Skin epidermis (tissue), 12 donors: ENCODE measurements at regions not wholly inside any gene's neighbourhood (a gene's known extent, or its start where the extent isn't known, plus 50 kb on each side); places are given as distances from the start of the nearest gene placed in this dataset.
A peak's percentile ranks its signal among the peaks of the same experiment; 100 is the strongest.

Experiments used
- H3K27ac ChIP-seq, 21 experiments: fragments of 200-600 bp; sonication (generic) in 11 of 21; one replicate each; pipeline ENCODE4 v1.5.0; 2020; ENCODE audit warnings: mild to moderate bottlenecking in 3 of 21, inconsistent platforms in 2 of 21, moderate library complexity in 2 of 21
- H3K4me3 ChIP-seq, 7 experiments: fragments of 200-600 bp; sonication (generic) in 2 of 7; one replicate each; pipeline ENCODE4 v1.5.0; 2020; ENCODE audit warnings: inconsistent platforms in 2 of 7, mild to moderate bottlenecking in 2 of 7, moderate library complexity in 1 of 7

- Histone ChIP-seq H3K27ac (no peak overlapping the region), H3K4me3 (no peak overlapping the region)
Measured at GRCh38 chr14:64639340-64639821, 64.8 kb upstream of the PLEKHG3 start.

GRCh38 chr14:64640839-64641238 is 63.4 kb upstream of the PLEKHG3 start:
- H3K4me3 ChIP-seq: no peak overlapping the region
- no peak overlapping the region for H3K27ac ChIP-seq

GRCh38 chr14:64641760-64642159 is 62.5 kb upstream of the PLEKHG3 start:
- H3K27ac ChIP-seq: no peak overlapping the region
- no peak overlapping the region for H3K4me3 ChIP-seq

GRCh38 chr14:64643709-64644108 is 60.5 kb upstream of the PLEKHG3 start:
- no peak overlapping the region for H3K27ac ChIP-seq
- no peak overlapping the region for H3K4me3 ChIP-seq

GRCh38 chr14:64644629-64645028 is 59.6 kb upstream of the PLEKHG3 start:
- Histone ChIP-seq H3K27ac (peak overlapping the region in 13 of 21 experiments; percentile 13 to 94 (median 41)), H3K4me3 (no peak overlapping the region)

- no peak overlapping the region for H3K4me3 ChIP-seq
Measured at GRCh38 chr14:64645220-64645892, 58.9 kb upstream of the PLEKHG3 start.

GRCh38 chr14:64646103-64646502 is 58.1 kb upstream of the PLEKHG3 start:
- Histone ChIP-seq H3K4me3 (no peak overlapping the region), H3K27ac (peak overlapping the region in 8 of 21 experiments; percentile 13 to 94 (median 65))

More at GRCh38 chr14:64645220-64645892, 58.9 kb upstream of the PLEKHG3 start:
- H3K27ac ChIP-seq: peak overlapping the region in 14 of 21 experiments; percentile 13 to 94 (median 36)

GRCh38 chr14:64649383-64649998 is 54.7 kb upstream of the PLEKHG3 start:
- Histone ChIP-seq H3K27ac (no peak overlapping the region), H3K4me3 (no peak overlapping the region)

GRCh38 chr14:64653900-64654245 is 50.4 kb upstream of the PLEKHG3 start:
- H3K27ac ChIP-seq: peak overlapping the region in 14 of 21 experiments; percentile 19 to 90 (median 60)
- no peak overlapping the region for H3K4me3 ChIP-seq

GRCh38 chr14:64654246-64654900 is 49.9 kb upstream of the PLEKHG3 start:
- Histone ChIP-seq H3K27ac (peak overlapping the region in 18 of 21 experiments; percentile 1 to 90 (median 58)), H3K4me3 (no peak overlapping the region)
